Stimulated activated naive CD8-positive, alpha-beta T cell treated with anti-CD3 and anti-CD28 coated beads, Interleukin-15, amount 100 ng/mL, for 72 hours (primary cell): ENCODE measurements at regions not wholly inside any gene's neighbourhood (a gene's known extent, or its start where the extent isn't known, plus 50 kb on each side); places are given as distances from the start of the nearest gene placed in this dataset.
"Not testable (repeated sequence)": the region's sequence is repeated elsewhere in the genome, so short reads cannot be mapped to it uniquely, and the experiment has no call there.

Experiments
- ATAC-seq: fragments of 150-1000 bp; cut with Tn5 transposase; 2 replicates; pipeline ENCODE4 v1.10.0; 2021; ENCODE audit warnings: mild to moderate bottlenecking, moderate library complexity
- DNase-seq, 2 donors: peaks; one replicate each; pipeline ENCODE4 v3.0.0; 2021 to 2022
- H3K27ac Mint-ChIP-seq, 2 donors: one replicate each; pipeline ENCODE4 v1.8.0; 2022; ENCODE audit warnings: mild to moderate bottlenecking in 2 of 2, mixed read lengths in 2 of 2, moderate library complexity in 2 of 2
- H3K27me3 Mint-ChIP-seq: one replicate; pipeline ENCODE4 v1.8.0; 2022; ENCODE audit warnings: mixed read lengths
- H3K4me1 Mint-ChIP-seq: one replicate; pipeline ENCODE4 v1.8.0; 2022; ENCODE audit warnings: mild to moderate bottlenecking, mixed read lengths
- H3K4me3 Mint-ChIP-seq, 2 donors: one replicate each; pipeline ENCODE4 v1.8.0; 2022; ENCODE audit warnings: mild to moderate bottlenecking in 2 of 2, mixed read lengths in 2 of 2, moderate library complexity in 1 of 2
- H3K9me3 Mint-ChIP-seq, 2 donors: one replicate each; pipeline ENCODE4 v1.8.0; 2022; ENCODE audit warnings: mixed read lengths in 2 of 2

DNA sequence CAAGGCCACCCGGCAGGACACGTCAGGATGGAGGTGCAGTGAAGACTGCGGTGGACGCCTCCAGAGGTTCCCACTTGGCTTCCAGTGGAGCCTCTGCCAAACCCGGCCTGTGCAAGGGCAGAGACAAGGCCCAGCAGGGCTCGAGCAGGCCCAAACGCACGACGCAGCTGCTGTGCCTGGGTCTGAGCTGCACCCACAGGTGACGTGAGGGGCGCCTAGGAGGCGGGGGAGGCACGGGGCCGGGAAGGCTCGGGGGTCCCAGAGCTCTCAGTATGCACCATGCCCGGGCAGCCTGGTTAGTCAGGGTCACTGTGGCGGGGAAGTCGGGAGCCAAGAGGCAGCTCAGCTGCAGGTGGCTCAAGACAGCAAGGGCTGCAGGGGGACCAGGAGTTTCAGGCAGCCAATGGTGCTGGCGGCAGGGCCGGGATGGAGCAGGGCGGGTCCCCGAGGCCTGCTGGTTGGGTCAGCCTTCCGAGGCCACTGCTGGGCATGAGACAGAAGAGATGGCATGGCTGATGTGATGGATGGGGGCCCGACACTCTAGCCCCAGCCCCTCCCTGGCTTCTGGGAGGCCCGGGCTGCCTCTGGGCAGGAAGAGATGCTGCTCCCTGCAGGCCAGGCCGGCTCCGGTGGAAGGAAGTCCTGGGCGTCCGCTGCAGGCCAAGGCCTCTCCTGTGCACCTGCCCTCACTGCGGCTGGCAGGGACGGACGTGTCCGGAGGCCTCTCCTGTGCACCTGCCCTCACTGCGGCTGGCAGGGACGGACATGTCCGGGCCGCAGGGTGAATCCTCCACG, 72.2 kb upstream of the CFAP46 start:
- no peak overlapping the region for H3K27ac Mint-ChIP-seq
- ATAC-seq (peak; percentile 31), DNase-seq (no peak)
- no peaks in the 10 kb centered on the region for H3K4me1 Mint-ChIP-seq
- H3K27me3 Mint-ChIP-seq = peaks cover 8% of the 10 kb centered on the region
- no peaks in the 10 kb centered on the region for H3K9me3 Mint-ChIP-seq
- H3K4me3 Mint-ChIP-seq = no peak overlapping the region

DNA sequence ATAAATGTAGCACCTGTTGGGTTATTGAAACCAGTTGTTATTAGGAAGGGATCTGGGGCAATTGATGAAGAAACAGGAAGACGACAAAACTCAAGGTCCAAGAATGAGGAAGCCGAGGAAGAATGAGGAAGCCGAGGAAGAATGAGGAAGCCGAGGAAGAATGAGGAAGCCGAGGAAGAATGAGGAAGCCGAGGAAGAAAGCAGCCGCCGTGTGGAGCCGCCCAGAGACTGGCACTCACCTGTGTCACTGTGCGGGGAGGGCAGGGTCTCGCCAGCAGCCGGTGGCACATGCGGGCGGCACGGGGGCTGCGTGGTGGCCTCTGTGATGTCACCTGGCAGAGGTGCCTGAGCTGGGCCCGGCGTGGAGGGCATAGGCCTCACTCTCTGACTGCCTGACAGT, 71.1 kb upstream of the CFAP46 start:
- DNase-seq = no peak
- Mint-ChIP-seq H3K4me1 (no peaks in the 10 kb centered on the region), H3K27me3 (peaks cover 8% of the 10 kb centered on the region), H3K27ac (peak overlapping the region; percentile 15 to 48), H3K4me3 (no peak overlapping the region), H3K9me3 (no peaks in the 10 kb centered on the region)
- no peak for ATAC-seq

- H3K27me3 Mint-ChIP-seq = peaks cover 8% of the 10 kb centered on the region
- no peak overlapping the region for H3K4me3 Mint-ChIP-seq
- ATAC-seq = no peak
- peak overlapping the region in 1 of 2 donors; percentile 48 for H3K27ac Mint-ChIP-seq
- H3K9me3 Mint-ChIP-seq = no peaks in the 10 kb centered on the region
- H3K4me1 Mint-ChIP-seq = no peaks in the 10 kb centered on the region
- DNase-seq = no peak
Measured at GRCh38 chr10:133012573-133013359, 70.4 kb upstream of the CFAP46 start.

DNA sequence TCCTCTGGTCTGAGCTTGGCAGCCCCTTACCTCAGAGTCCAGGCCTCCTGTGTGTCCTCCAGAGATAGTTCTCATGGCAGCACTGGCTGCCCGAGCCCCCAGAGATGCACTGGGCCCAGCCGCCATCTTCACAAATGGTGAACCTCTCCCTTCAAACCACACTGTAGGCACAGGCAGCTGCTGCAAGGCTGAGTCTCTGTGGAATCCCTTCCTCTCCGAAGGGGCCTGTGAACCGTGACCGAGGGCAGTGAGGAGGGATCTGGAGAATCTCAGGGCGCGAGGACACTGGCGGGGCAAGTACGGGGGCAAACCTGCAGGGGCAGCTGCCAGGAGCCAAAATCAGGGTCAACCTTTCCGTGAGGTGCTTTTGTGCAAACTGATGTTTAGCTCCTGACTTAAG, 69.5 kb upstream of the CFAP46 start:
- DNase-seq (no peak), ATAC-seq (no peak)
- Mint-ChIP-seq H3K4me3 (no peak overlapping the region), H3K27ac (no peak overlapping the region), H3K27me3 (peaks cover 8% of the 10 kb centered on the region), H3K9me3 (no peaks in the 10 kb centered on the region), H3K4me1 (no peaks in the 10 kb centered on the region)

DNA sequence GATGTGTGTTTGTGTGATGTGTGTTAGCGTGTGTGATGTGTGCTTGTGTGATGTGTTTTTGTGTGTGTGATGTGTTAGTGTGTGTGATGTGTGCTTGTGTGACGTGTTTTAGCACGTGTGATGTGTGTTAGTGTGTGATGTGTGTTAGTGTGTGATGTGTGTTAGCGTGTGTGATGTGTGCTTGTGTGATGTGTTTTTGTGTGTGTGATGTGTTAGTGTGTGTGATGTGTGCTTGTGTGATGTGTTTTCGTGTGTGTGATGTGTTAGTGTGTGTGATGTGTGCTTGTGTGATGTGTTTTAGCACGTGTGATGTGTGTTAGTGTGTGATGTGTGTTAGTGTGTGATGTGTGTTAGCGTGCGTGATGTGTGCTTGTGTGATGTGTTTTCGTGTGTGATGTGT, 69.0 kb upstream of the CFAP46 start:
- not testable (repeated sequence) for H3K4me3 Mint-ChIP-seq, ATAC-seq, H3K4me1 Mint-ChIP-seq, DNase-seq, H3K27me3 Mint-ChIP-seq, H3K27ac Mint-ChIP-seq, H3K9me3 Mint-ChIP-seq

GRCh38 chr10:133010843-133011179, 68.4 kb upstream of the CFAP46 start:
- not testable (repeated sequence) for ATAC-seq, DNase-seq, H3K27ac Mint-ChIP-seq, H3K9me3 Mint-ChIP-seq, H3K27me3 Mint-ChIP-seq, H3K4me1 Mint-ChIP-seq, H3K4me3 Mint-ChIP-seq

DNA sequence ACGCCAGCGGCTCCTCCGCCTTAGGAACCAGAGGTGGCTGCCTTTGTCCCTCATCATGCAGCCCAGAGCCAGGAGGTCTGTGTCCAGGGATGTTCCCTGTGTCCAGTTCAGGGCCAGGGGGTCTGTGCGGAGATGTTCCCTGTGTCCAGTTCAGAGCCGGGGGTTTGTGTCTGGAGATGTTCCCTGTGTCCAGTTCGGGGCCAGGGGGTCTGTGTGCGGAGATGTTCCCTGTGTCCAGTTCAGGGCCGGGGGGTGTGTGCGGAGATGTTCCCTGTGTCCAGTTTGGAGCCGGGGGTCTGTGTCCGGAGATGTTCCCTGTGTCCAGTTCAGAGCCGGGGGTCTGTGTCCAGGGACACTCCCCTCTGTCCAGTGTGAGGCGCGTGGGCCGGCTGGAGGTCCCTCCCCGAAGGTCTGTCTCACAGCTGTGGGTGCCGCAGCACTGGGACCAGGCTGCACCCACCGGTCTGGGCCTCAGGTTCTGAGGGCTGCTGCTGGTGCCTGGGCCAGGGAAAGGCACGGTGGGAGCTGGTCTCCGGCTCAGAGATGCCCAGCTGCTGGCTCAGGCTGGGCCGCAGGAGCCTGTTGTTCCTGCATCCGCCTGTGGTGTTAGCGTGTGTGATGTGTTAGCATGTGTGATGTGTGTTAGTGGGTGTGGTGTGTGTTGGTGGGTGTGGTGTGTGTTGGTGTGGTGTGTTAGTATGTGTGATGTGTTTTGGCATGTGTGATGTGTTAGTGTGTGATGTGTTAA, 67.9 kb upstream of the CFAP46 start:
- peaks cover 8% of the 10 kb centered on the region for H3K27me3 Mint-ChIP-seq
- no peaks in the 10 kb centered on the region for H3K4me1 Mint-ChIP-seq
- H3K9me3 Mint-ChIP-seq = no peaks in the 10 kb centered on the region
- ATAC-seq (no peak), DNase-seq (no peak)
- no peak overlapping the region for H3K27ac Mint-ChIP-seq
- no peak overlapping the region for H3K4me3 Mint-ChIP-seq

DNA sequence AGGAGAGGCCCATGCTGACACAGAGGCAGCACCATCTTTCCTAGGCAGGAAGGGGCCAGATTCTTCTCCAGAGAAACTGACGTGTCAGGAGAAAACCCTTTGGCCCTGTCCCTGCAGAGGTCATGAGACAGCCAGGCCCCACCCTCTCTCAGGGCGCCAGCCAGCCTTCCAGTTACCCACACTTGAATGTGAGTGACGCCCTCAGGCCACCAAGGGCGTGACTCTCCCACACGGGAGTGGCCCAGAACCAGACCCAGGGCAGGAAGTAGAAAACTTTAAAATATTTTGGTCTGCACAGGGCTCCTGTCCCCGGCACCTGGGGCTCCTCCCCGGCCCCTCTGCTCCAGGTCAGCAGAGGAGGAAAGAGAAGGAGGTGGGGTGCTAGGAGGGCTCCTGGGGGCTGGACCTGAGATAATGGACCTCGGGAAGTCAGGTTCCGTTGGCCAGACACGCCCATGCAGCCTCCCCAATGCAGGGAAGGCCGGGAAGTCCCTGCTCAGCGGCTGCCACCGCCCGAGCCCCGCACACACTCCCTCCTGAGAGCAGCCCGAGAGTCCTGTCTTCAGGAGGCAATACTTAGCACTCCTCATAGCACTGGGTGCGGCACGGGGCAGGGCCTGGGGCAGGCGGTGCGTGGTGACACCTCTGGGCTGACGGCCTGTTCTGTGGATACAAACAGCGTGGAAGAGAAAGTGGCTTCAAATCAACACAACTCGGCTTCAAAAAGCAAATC, 67.0 kb upstream of the CFAP46 start:
- no peaks in the 10 kb centered on the region for H3K9me3 Mint-ChIP-seq
- no peak for DNase-seq
- H3K27me3 Mint-ChIP-seq = peaks cover 8% of the 10 kb centered on the region
- H3K4me1 Mint-ChIP-seq = no peaks in the 10 kb centered on the region
- peak; percentile 36 for ATAC-seq
- H3K4me3 Mint-ChIP-seq = no peak overlapping the region
- no peak overlapping the region for H3K27ac Mint-ChIP-seq

DNA sequence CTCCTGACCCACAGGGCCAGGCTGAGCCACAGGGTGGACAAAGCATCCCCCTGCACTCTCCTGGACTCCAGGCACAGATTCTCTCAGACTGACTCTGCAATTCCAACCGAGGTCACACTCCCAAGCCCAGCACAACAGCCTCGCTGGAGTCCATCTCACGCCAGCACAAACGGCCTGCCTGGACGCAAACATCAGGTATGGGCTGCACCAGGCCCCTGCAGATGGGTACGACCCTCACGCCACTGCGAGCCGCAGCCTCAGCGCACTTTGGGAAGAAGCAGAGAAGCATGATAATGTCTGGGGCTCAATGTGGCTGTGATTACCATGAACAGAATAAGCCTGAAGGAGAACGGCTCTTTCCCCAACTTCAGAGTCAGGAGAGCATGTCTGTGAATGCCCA, 66.4 kb upstream of the CFAP46 start:
- H3K4me1 Mint-ChIP-seq = no peaks in the 10 kb centered on the region

GRCh38 chr10:133008196-133008595, 65.8 kb upstream of the CFAP46 start:
- no peak for ATAC-seq
- Mint-ChIP-seq H3K27ac (no peak overlapping the region), H3K9me3 (no peaks in the 10 kb centered on the region), H3K4me1 (no peaks in the 10 kb centered on the region), H3K4me3 (no peak overlapping the region), H3K27me3 (peaks cover 3% of the 10 kb centered on the region)
- DNase-seq = no peak

More for the DNA sequence above, 66.4 kb upstream of the CFAP46 start:
- DNase-seq = no peak
- no peak for ATAC-seq
- Mint-ChIP-seq H3K27me3 (peaks cover 8% of the 10 kb centered on the region), H3K9me3 (no peaks in the 10 kb centered on the region), H3K27ac (no peak overlapping the region), H3K4me3 (no peak overlapping the region)

- DNase-seq (no peak), ATAC-seq (no peak)
- H3K9me3 Mint-ChIP-seq = no peaks in the 10 kb centered on the region
- H3K27ac Mint-ChIP-seq = no peak overlapping the region
- no peak overlapping the region for H3K4me3 Mint-ChIP-seq
- H3K4me1 Mint-ChIP-seq = no peaks in the 10 kb centered on the region
- no peaks in the 10 kb centered on the region for H3K27me3 Mint-ChIP-seq
Measured at GRCh38 chr10:133007360-133007858, 65.0 kb upstream of the CFAP46 start.

DNA sequence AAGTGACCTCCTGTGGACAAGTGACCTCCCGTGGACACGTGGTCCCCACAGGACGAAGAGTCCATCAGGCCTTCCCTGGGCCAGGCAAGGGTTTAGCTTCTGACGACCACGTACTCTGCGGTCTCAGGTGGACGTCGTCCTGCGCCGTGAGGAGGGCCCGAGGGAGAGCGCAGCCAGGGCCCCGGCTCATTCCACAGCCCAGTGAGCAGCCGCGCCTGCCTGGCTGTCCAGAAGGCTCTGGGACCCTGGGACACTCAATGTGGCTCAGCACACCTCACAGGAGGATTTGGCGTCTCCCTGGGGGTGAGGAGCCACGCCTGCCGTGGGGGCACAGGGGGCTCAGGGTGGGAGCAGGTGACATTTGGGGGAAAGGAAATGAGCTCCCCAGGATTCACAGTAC, 64.4 kb upstream of the CFAP46 start:
- H3K9me3 Mint-ChIP-seq = no peaks in the 10 kb centered on the region
- H3K27ac Mint-ChIP-seq = no peak overlapping the region
- H3K4me3 Mint-ChIP-seq = no peak overlapping the region
- no peaks in the 10 kb centered on the region for H3K4me1 Mint-ChIP-seq
- peaks cover 1% of the 10 kb centered on the region for H3K27me3 Mint-ChIP-seq
- ATAC-seq (no peak), DNase-seq (no peak)

- peaks cover 7% of the 10 kb centered on the region for H3K27me3 Mint-ChIP-seq
Measured at GRCh38 chr10:133006202-133006601, 63.8 kb upstream of the CFAP46 start.

GRCh38 chr10:133004478-133004877, 62.1 kb upstream of the CFAP46 start:
- DNase-seq (no peak), ATAC-seq (no peak)
- no peaks in the 10 kb centered on the region for H3K4me1 Mint-ChIP-seq
- peaks cover 17% of the 10 kb centered on the region for H3K27me3 Mint-ChIP-seq
- H3K27ac Mint-ChIP-seq = no peak overlapping the region
- H3K4me3 Mint-ChIP-seq = no peak overlapping the region
- no peaks in the 10 kb centered on the region for H3K9me3 Mint-ChIP-seq

More at GRCh38 chr10:133006202-133006601, 63.8 kb upstream of the CFAP46 start:
- Mint-ChIP-seq H3K4me3 (no peak overlapping the region), H3K9me3 (no peaks in the 10 kb centered on the region), H3K4me1 (no peaks in the 10 kb centered on the region), H3K27ac (no peak overlapping the region)
- DNase-seq (no peak), ATAC-seq (no peak)

GRCh38 chr10:133003188-133003587, 60.8 kb upstream of the CFAP46 start:
- no peaks in the 10 kb centered on the region for H3K4me1 Mint-ChIP-seq

More at GRCh38 chr10:133003188-133003587, 60.8 kb upstream of the CFAP46 start:
- Mint-ChIP-seq H3K4me3 (no peak overlapping the region), H3K9me3 (no peaks in the 10 kb centered on the region), H3K27me3 (peaks cover 21% of the 10 kb centered on the region), H3K27ac (no peak overlapping the region)
- DNase-seq (no peak), ATAC-seq (no peak)
